GM19351 (cell line): ENCODE measurements at regions not wholly inside any gene's neighbourhood (a gene's known extent, or its start where the extent isn't known, plus 50 kb on each side); places are given as distances from the start of the nearest gene placed in this dataset.
"Not testable (repeated sequence)": the region's sequence is repeated elsewhere in the genome, so short reads cannot be mapped to it uniquely, and the experiment has no call there.

Experiments used
- ATAC-seq: cut with Tn5 transposase; IDR thresholded peaks from one replicate; pipeline ENCODE4 v1.9.1; 2021; ENCODE audit warnings: mild to moderate bottlenecking, moderate library complexity; ENCODE audit not compliant: unreplicated experiment

- ATAC-seq = not testable (repeated sequence)
These were observed 287.6 kb upstream of the RASGRP1 start for GRCh38 chr15:38852188-38852587.

GRCh38 chr15:38853608-38854007 lies 289.0 kb upstream of the RASGRP1 start:
- no peak for ATAC-seq

GRCh38 chr15:38854506-38854905 lies 289.9 kb upstream of the RASGRP1 start:
- ATAC-seq = no peak

- ATAC-seq = no peak
These were observed 293.2 kb upstream of the RASGRP1 start for GRCh38 chr15:38857814-38858213.

- no peak for ATAC-seq
These were observed 295.0 kb upstream of the RASGRP1 start for GRCh38 chr15:38859574-38859973.

- ATAC-seq = no peak
These were observed 295.6 kb upstream of the RASGRP1 start for GRCh38 chr15:38860253-38860652.

GRCh38 chr15:38860674-38861073 lies 296.1 kb upstream of the RASGRP1 start:
- no peak for ATAC-seq

- no peak for ATAC-seq
These were observed 296.5 kb upstream of the RASGRP1 start for GRCh38 chr15:38861108-38861507.

GRCh38 chr15:38862099-38862498 lies 297.5 kb upstream of the RASGRP1 start:
- ATAC-seq = no peak

GRCh38 chr15:38863381-38863780 lies 298.8 kb upstream of the RASGRP1 start:
- ATAC-seq = no peak

- no peak for ATAC-seq
These were observed 299.5 kb upstream of the RASGRP1 start for GRCh38 chr15:38864122-38864521.

- ATAC-seq = no peak
These were observed 300.4 kb upstream of the RASGRP1 start for GRCh38 chr15:38864827-38865581.

GRCh38 chr15:38867556-38867955 lies 302.9 kb upstream of the RASGRP1 start:
- no peak for ATAC-seq

GRCh38 chr15:38868326-38869114 lies 303.9 kb upstream of the RASGRP1 start:
- no peak for ATAC-seq

- no peak for ATAC-seq
These were observed 307.0 kb upstream of the RASGRP1 start for GRCh38 chr15:38871638-38872037.

GRCh38 chr15:38872732-38873131 lies 308.1 kb upstream of the RASGRP1 start:
- ATAC-seq = no peak

GRCh38 chr15:38873158-38873557 lies 308.5 kb upstream of the RASGRP1 start:
- no peak for ATAC-seq

GRCh38 chr15:38874464-38874863 lies 309.9 kb upstream of the RASGRP1 start:
- no peak for ATAC-seq

GRCh38 chr15:38876211-38876610 lies 311.6 kb upstream of the RASGRP1 start:
- ATAC-seq = no peak

GRCh38 chr15:38876621-38877020 lies 312.0 kb upstream of the RASGRP1 start:
- no peak for ATAC-seq

GRCh38 chr15:38877471-38877870 lies 312.9 kb upstream of the RASGRP1 start:
- ATAC-seq = no peak

- ATAC-seq = no peak
These were observed 313.4 kb upstream of the RASGRP1 start for GRCh38 chr15:38878026-38878425.
